ENCODE measurements at regions not wholly inside any gene's neighbourhood (a gene's known extent, or its start where the extent isn't known, plus 50 kb on each side); places are given as distances from the start of the nearest gene placed in this dataset.

GRCh38 chr1:5744341-5744740, 247.9 kb downstream of the NPHP4 start:
- TF ChIP-seq CTCF (IDR thresholded peaks at IDR 0.05) (no peak), POLR2A (IDR thresholded peaks at IDR 0.05) (no peak)

Measured in body of pancreas (tissue), 4 donors.